ENCODE measurements at regions not wholly inside any gene's neighbourhood (a gene's known extent, or its start where the extent isn't known, plus 50 kb on each side); places are given as distances from the start of the nearest gene placed in this dataset.

DNA sequence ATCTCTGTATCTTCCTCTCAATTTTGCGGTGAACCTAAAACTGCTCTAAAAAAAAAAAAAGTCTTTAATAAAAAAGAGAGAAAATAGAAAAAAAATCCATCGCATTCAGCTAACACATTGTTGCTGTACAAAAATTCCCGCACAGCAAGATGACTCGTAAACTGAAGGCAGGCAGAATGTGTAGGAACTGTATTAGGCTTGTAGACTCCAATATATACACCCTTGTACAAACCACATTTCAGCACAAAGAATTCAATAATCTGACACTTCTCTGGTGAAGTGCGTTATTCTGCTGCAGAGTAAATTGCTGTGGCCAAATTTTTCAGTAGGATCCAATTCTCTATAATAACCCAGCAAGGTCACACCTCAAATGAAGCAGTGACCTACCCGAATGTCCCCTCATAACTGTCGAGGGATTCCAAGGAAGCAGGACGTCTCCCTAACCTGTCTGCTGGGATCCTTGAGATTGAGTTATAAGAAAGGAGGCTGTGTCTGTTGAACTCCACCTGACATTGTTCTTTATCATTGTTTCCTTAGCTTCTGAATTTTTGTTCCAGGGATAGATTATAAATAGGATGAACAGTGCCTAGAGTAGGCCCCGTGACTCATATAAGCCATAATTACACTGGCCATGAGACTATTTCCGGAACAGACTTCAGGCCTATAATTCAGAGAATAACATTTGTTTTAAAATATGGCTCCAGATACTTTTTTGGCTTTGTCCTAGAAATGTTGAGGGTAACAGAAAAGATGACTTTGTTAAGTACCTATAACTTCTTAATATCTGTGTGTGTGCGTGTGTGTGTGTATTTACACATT lies 348.3 kb downstream of the PCDH7 start:
- DNase-seq = no peak

DNA sequence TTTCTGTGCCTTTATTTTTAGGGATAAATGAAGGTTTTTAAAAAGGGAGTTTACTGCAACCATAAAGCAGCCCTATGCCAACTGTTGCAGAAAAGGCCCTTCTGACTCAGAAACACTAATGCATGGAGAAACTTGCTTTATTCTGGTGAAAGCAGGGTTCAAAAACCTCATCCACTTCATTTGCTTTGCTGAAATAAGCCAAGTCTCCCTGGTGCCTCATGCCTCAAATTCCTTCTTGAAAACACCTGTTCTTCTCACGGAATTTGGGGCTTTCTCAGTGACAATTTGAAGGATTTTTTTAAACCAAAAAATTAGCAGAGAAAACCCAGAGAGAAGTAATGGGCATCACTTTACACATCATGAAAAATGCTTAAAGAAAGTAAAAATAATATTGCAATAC lies 349.0 kb downstream of the PCDH7 start:
- no peak for DNase-seq

DNA sequence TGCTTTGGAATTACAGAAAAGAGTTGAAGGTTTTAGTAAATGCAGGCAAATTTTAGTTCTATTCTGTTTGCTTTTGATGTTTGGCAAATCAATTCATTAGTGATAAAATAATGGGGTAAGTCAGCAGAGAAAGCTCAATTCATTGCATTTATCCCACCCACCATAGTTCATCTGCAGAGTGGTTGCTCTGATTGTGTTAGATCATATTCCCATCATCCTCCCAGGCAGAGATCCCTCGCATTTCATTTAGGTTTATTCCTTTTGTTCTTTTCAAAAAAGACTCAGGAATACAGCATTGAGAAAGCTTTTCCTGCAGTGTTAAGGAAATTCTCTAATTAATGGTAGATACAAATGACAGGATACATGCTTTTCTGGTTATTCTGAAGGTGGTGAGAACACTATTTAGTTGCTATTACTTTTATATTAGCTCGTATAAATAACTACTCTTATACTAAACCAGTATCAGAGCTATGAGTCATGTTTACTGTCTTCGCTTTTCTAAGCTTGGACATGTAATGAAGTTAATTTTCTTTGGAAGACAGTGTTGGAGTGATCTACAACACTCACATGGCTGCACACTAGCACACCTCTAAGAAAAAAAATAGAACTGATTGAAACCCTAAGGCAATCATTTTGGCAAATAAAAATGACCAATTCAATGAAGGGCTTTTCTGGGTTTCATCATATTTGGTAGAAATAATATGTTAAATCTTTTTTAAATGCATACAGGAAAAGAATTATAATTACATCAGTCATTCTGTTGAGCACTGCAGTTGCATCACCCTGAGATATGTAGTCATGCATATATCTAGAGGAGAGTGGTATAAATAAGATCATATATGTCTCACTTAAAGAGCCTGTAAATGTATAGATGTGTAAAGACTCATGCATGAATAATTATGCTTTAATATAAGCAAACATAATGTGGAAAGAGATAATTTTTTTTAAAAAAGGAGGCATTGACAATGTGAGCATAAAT lies 351.6 kb downstream of the PCDH7 start:
- DNase-seq = no peak

DNA sequence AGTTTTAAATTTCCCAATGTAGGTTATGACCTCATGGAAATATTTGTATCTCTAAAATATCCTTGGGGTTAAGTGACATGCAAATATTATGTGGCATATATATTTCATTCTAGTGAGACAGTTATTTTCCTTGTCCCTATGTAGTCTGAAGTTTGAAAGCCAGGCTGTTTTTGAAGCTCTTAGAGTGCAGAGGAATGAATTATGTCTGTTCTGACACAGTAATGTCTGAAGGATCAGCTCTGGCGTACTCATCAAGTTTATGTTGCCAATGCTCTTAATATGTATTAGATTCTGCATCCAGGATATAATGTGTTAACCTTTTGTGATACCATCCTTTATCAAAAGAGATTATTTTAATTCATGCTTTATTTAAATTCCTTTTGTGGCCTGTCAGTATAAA lies 355.8 kb downstream of the PCDH7 start:
- DNase-seq = no peak

DNA sequence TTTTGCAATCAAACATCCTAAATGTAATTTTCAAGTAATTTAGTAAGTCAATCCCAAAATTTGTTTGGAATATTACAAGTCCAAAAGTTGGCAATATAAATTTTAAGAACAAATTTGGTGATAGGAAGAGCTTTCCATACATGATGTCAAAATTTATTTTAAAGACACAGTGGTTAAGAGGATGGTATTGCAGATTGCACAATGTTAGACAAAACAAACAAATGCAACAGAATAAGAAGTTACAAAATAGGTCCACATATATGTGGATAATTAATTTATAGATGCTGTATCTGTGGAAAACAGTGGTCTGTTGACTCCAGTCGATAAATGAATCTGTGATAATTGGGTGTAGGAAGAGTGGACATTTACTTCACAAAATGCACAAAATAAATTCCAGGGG lies 358.5 kb downstream of the PCDH7 start:
- no peak for DNase-seq

DNA sequence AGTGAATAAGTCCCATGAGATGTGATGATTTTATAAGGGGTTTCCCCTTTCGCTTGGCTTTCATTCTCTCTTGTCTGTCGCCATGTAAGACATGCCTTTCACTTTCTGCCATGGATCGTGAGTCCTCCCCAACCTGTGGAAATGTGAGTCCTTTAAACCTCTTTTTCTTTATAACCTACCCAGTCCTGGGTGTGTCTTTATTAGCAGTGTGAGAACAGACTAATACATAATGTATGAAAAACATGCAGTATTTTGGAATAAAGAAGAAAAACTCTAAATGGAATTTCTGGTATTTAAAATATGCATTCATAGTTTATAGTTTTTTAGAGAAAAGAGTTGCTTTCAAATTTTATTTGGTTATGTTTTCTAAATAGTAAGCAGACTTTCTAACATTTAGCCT lies 360.7 kb downstream of the PCDH7 start:
- DNase-seq = no peak

DNA sequence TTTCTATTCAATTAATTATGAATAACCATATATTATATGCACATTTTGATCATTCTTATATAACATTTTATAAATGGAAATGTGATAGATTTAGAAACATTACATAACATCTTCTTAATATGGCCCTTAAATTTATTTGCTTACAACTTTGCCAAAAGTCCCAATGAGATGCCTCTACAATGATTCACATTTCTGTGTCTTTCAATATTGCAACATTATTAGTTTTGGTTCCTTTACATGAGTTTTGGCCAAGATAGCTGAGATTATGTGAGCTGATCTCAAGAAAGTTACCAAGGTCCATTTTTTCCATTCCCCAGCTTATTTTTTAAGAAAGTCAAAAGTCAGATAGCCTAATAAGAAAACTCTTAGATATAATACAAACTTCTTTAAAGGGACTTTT lies 361.2 kb downstream of the PCDH7 start:
- DNase-seq = no peak

DNA sequence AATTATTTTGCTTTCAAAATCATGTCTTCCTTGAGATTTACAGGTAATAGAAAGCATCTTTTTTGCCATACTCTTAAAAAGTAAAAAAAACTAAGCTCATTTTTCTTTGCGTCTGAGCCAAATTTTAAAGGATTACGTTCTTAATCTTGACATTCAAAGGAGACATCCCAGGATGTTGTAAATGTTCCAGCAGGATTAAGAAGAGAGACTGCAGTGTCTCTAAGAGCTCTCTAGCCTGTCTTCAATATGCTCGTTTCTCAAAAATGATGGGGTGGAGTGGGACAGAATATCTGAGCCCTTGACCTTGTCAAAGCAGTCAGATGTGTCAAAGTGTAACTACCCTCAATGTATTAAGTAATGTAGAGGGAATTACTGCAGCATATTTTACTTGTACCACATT lies 363.3 kb downstream of the PCDH7 start:
- no peak for DNase-seq

DNA sequence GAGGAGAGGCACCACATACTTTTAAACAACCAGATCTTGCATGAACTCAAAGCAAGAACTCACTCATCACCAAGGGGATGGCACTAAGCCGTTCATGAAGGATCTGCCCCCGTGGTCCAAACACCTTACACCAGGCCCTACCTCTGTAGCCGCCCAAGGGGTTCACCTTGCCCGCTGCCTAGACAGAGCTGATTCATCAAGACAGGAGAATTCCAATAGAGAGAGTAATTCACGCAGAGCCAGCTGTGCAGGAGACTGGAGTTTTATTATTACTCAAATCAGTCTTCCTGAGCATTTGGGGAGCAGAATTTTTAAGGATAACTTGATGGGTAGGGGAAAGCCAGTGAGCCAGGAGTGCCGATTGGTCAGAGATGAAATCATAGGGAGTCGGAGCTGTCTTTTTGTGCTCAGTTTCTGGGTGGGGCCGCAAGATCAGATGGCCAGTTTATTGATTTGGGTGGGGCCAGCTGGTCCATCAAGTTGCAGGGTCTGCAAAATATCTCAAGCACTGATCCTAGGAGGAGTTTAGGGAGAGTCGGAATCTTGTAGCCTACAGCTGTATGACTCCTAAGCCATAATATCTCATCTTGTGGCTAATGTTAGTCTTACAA lies 364.7 kb downstream of the PCDH7 start:
- DNase-seq = no peak

DNA sequence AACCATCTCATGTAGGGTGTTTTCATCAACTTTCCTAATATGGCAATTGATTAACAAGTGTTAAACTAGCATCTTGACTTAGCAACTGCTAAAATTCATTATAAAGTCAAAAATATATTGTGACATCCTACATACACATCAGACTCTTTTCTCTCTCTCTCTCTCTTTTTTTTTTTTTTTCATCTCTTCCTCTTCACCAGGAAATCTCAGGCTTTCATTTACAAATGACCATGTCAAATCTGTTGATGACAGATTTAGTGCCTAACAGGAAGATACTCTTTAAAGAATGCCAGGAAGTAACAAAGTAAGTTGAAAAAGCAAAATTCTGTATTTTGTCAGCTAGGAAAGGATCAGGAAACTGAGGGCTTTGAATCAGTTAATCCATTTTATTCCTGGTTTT lies 365.5 kb downstream of the PCDH7 start:
- DNase-seq = no peak

DNA sequence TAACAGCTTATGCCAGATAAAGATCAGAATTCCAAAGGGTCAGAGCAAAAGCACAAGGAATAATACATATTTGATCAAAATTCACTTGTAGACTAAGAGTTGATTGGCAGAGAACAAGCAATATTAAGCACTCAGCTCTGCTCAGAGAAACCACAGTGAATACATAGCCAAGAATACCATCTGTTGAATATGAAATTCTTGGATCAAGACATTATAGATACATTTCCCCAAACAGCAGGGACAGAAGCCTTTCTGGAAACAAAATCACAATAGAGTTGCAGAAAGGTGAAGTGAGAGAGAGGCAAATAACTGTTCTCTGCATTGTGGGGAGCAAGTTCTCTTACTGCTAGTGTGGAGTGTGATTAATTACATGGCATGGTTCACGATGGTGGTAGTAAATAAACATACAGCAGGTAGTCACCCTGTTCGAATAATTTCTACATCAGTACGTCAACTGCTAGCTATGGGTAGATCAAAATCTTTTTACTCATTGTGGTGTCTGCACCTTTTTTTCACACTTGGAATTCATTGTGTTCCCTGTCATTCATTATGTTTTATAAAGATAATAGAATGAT lies 366.7 kb downstream of the PCDH7 start:
- DNase-seq = no peak

DNA sequence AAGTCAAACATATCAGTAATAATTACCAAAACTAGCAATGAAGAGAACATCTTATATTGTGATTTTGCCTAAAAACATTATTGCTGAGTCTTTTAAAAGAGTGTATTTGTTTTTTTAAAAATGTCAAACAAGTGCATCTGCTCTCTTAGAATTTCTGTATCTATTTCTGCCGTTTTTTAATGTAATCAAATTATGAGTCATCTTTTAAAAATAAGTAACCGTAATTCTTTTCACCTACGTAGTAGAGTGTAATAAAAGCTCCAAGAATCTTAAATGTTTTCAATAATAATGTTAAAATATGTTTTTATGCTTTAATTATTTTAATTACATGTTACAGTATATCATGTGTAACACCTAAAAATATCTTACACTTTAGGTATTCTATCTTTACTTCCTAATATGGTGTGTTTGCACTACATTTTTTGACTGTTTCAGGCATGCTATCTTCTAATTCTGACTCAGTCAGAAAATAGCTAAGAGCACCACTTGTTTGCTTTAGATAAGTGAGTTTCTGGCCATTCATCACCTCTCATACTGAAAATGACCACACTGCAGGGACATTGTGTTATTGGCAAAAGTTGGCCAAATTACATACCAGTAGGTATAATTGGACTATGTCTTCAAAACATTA lies 368.5 kb downstream of the PCDH7 start:
- DNase-seq = no peak

DNA sequence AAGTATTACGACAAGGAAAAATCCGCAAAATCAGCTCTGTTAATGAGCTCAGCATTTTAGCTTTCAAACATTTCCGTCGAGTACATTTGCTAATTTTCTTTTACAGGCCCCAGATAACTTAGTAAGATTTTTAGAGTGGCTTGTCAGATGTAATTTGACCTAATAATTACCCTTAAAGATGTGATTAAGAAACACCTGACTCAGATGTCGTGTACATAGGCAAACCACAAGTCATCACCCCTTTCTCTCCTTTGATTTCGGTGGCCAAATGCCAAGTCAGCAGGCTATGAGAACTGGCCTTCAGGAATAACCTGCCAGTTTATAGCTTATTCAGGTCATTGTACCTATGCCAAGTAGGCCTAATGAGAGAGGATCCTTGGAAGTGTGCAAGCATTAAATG lies 369.6 kb downstream of the PCDH7 start:
- DNase-seq = no peak

DNA sequence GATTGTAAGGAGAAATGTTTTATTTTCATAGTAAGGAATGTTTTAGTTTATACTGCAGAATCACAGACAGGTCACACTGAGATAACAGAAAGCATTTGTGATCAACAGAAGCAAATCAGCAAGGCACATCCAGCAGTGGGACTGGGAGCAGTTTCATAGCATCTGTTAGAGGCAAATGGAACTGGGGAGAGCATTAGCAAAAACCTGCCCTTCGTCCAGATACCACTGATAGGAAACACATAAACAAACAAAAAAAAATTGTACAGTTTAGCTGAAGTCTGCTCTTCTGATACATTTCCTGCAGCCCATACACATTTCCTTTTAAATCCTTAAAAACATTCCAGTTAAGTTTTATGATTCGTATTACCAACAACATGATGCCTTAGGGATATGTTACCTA lies 374.3 kb downstream of the PCDH7 start:
- no peak for DNase-seq

DNA sequence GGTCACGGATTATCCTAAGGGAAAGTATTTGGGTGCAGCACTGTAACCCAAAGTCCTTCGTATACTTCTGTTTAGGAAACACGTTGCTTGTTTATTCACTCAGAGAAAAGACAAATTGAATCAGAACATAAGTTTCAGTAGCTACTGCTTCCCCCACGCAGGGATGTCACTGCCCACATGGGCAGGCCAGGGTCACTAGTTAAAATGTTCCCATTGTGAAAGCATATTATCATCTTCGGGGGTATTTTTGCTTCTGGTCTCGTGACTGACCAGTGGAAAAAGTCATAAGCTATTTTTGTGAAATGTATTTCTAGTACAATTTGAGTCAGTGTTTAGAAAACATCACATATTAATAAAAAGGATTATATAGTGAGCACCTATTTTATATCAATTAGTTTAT lies 377.8 kb downstream of the PCDH7 start:
- DNase-seq = no peak

DNA sequence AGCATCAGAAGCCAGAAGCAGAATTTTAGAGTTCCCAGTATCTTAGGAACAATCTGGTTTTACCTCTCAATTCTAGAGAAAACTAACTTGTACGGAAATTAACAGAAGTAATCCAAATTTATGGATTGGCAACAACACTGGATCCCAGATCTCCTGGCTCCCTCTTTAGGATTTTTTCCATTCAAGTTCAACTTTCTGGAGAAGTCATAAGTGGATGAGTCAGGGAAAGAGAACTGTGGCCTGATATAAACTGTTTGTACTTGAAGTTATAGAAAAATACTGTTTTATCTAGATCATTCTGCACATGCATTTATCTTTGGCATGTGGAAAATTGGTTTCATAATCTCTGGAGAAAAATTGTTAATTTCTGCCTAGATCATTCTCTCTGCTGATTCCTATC lies 380.4 kb downstream of the PCDH7 start:
- no peak for DNase-seq

DNA sequence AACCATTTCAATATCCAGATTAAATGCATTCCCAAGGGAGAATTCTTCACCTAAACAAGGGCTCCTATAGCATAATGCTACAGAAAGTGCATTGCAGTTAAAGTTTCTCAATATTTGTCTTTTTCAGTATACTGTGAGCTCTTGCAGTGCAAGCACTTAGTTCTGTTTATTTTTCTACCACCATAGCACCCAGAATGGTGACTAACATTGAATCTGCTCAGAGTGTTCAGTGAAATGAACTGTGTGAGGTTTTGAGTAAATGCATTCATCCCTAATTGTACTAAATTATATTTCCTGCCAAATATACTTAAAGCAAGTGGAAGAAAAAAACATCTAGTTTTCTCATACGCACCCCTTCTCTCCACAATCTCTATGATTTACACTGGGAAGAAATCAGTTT lies 383.9 kb downstream of the PCDH7 start:
- no peak for DNase-seq

DNA sequence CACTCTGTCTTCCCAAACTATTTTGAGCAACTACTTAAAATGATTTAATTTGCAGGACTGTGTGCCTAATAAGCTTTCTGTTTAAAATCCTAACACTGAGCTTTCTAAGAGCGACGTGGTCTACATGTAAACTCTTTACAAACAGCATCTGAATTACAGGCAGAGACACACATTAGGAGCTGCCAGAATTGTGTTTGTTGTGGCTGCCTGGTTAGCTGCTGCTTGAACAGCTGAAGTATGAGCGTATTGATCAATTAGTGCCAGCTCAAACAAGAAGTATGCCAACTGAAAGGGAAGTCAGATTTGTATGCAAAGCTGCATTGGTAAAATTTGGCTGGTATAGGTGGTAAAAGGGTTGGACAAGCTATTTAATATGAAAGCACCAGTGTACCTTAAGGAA lies 384.4 kb downstream of the PCDH7 start:
- no peak for DNase-seq

DNA sequence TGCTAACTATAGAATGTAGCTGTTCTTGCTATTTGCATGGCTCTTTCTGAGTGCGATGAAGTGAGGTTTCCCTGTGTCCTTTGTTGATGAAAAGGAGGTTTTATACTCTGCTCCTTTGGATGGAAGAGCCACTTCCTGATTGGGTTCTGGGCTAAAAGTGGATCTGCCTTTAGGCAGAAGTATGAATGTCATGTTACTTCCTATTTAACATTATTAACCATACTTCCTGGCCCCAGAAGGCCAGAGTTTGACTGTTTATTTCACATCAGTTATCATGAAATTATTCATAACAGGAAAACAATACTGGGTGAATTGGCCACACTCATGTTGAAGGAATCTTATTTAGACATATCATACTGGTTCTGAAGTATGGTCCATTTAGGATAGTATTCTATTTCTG lies 386.2 kb downstream of the PCDH7 start:
- no peak for DNase-seq

DNA sequence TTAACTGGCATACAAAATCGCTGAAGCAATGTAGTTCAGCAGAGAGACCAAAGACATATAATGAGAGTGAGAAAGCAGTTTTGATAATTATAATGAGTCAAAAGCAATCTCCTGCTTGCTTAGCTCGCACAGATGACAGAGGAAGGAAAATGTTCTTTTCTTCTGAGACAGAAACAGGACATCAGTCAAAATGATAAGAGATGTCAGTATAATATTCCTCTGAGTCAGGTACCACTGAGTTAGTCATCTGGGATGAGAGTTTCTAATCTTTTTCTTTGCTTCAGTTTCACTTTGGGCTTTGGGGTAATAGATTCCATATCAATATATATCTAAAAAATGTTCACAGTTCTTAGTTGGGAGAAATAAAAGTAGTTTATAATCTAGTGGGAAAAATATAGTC lies 387.2 kb downstream of the PCDH7 start:
- no peak for DNase-seq

DNA sequence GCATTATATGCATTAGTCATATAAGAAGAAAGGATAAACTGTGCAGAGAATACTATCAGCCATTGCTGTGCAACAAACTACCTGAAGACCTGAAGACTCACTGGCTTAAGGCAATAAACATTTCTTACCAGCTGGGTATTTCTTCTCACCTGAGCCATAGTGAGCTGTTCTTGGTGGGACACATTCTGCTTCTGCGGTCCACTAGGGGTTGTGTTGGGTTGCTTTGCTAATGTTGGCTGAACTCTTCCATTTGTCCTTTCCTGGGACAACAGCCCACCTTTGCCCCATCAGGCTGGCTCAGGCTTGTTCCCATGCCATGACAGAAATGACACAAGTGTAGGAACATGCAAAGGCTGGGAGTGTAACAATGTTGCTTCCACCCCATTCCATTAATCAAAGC lies 388.6 kb downstream of the PCDH7 start:
- DNase-seq = no peak

DNA sequence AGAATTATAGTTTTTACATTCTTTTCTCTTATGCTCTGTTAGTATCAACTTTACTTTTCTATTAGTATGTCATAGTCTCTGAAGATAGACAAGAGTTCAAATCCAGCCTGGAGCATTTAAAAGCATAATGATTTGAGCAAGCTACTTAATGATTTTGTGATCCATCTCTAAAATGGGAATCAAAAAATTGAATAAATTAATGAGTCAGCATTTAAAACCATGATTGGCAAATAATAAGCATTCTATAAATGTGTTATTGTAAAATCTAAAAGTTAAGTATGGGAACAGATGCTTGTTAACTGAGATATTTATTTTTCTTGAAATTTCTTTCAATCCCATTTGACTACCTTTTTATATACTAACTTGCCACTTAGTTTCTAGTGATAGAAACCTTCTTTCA lies 391.6 kb downstream of the PCDH7 start:
- no peak for DNase-seq

DNA sequence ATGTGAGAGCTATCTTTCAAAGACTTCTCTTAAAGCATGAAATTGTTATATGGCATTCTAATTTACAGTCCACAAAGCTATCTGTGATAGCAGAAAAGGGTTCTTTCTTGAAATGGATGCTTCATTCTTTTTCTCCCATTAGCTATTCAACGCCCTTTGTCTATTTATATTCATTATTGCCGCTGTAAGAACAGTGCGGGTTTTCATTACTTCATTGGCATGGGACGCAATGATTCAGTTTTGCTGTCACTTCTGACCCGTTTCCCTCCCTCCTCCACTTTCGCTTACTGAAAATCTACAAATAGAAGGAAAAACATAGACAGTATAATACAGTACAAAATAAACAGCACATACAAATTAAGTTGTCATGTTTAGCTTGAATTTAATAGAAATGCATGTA lies 394.6 kb downstream of the PCDH7 start:
- no peak for DNase-seq

Data from NK-92 treated with Interleukin-12 subunit alpha and Interleukin-12 subunit beta, amount 100 ng/mL, for 24 hours (cell line).